Right lobe of liver (tissue), 6 donors: ENCODE measurements at regions not wholly inside any gene's neighbourhood (a gene's known extent, or its start where the extent isn't known, plus 50 kb on each side); places are given as distances from the start of the nearest gene placed in this dataset.
A peak's percentile ranks its signal among the peaks of the same experiment; 100 is the strongest.

ENCODE experiments used
- ATAC-seq, 4 donors: fragments of 200-7000 bp; cut with Tn5 transposase; one replicate each; pipeline ENCODE4 v1.9.1; 2020; ENCODE audit warnings: mild to moderate bottlenecking in 4 of 4, moderate library complexity in 4 of 4
- DNase-seq, 3 donors: peaks; one replicate each; pipeline ENCODE4 v3.0.0-alpha.2; 2020
- H3K27ac ChIP-seq, 3 donors: fragments of 200-600 bp; one replicate each; pipeline ENCODE4 v1.8.0; 2022
- H3K27me3 ChIP-seq, 2 donors: fragments of 200-600 bp; one replicate each; pipeline ENCODE4 v1.8.0; 2022
- H3K36me3 ChIP-seq, 4 donors: fragments of 200-600 bp; sonication (generic) in 1 of 4; one replicate each; pipeline versions ENCODE4 v1.5.1 to v1.8.0; 2017 to 2022; ENCODE audit warnings: control low read depth in 1 of 4
- H3K4me1 ChIP-seq, 4 donors: fragments of 200-600 bp; sonication (generic) in 1 of 4; one replicate each; pipeline versions ENCODE4 v1.5.1 to v1.8.0; 2017 to 2022; ENCODE audit warnings: control low read depth in 1 of 4
- H3K4me3 ChIP-seq, 3 donors: fragments of 200-600 bp; one replicate each; pipeline ENCODE4 v1.8.0; 2022
- H3K9me3 ChIP-seq, 4 donors: fragments of 200-600 bp; sonication (generic) in 1 of 4; one replicate each; pipeline versions ENCODE4 v1.5.1 to v1.8.0; 2017 to 2022; ENCODE audit warnings: control low read depth in 1 of 4
- CTCF ChIP-seq, 4 donors: fragments of 200-600 bp in 3 of 4; fragments of 450-650 bp in 1 of 4; IDR thresholded peaks; one replicate each; pipeline versions ENCODE4 v1.5.1 to v1.8.0; 2016 to 2022; ENCODE audit warnings: antibody characterized with exemption in 4 of 4, mild to moderate bottlenecking in 2 of 4
- POLR2A ChIP-seq: fragments of 450-650 bp; IDR thresholded peaks from one replicate; pipeline ENCODE4 v1.6.1; 2017; ENCODE audit warnings: antibody characterized with exemption, mild to moderate bottlenecking
- WGBS: methylation state at CpG from one replicate; pipeline ENCODE4 v1.1.6; 2018; ENCODE audit warnings: low coverage, low lambda C conversion rate; ENCODE audit not compliant: insufficient coverage; ENCODE audit errors: missing lambda C conversion rate; 5-methylcytosine and 5-hydroxymethylcytosine counted together
- intact Hi-C, 2 donors: fragments of 100-400 bp; cut with DNase I; formaldehyde crosslinking; loops; one replicate each; pipeline versions ENCODE4 v1.11.2 to v1.14.1; 2022
- donor health status: DM: no; HTN: yes; CAD: no.
- donor health status: DM: no; HTN: no; CAD: no.
- donor health status: DM: no; HTN: no; CAD: no.
- donor health status: DM: no; HTN: yes; CAD: no.
- donor health status: DM: no; HTN: yes; CAD: no.

GRCh38 chr18:51363384-51363783 lies 165.9 kb upstream of the MEX3C start:
- ATAC-seq, result no peak
- Histone ChIP-seq H3K4me3 (no peak overlapping the region), H3K4me1 (peaks cover 0 to 8% (median 0%) of the 10 kb centered on the region in 4 donors), H3K36me3 (no peaks in the 10 kb centered on the region), H3K27me3 (no peaks in the 10 kb centered on the region), H3K27ac (no peak overlapping the region), H3K9me3 (no peaks in the 10 kb centered on the region)
- WGBS, result 22% methylated on average over 1 of the region's 1 CpG
- no peak for DNase-seq
- intact Hi-C loops, result no loop called here
- no peak for TF ChIP-seq CTCF (IDR thresholded peaks at IDR 0.05)
- no peak for TF ChIP-seq POLR2A

DNA sequence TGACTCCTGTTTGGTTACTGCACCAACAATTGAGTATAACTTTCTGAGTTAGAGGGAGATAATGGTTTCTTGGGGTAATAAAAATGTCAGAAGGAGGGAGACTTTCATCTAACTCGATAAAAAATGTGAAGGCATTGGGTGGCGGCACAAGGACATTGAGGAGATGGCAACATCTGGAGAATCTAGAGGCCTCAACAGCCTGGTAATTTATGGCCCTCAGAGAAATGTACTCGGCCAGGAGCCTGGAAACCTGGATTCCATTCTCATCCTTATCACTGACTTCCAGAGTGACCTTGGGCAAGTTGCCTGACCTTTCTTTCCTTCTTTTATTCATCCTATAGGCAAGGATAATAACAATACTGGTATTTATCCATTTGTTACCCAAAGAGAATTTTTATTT lies 173.5 kb upstream of the MEX3C start:
- ATAC-seq, result no peak
- intact Hi-C loops, result no loop called here
- H3K4me3 ChIP-seq, result no peak overlapping the region
- no peak overlapping the region for H3K27ac ChIP-seq
- no peaks in the 10 kb centered on the region for H3K27me3 ChIP-seq
- H3K4me1 ChIP-seq, result no peaks in the 10 kb centered on the region
- peaks cover 0 to 4% (median 2%) of the 10 kb centered on the region in 4 donors for H3K9me3 ChIP-seq
- no peak for DNase-seq
- TF ChIP-seq CTCF (IDR thresholded peaks at IDR 0.05) (no peak), POLR2A (no peak)
- no peaks in the 10 kb centered on the region for H3K36me3 ChIP-seq
- WGBS, result 61% methylated on average over 3 of the region's 3 CpGs

DNA sequence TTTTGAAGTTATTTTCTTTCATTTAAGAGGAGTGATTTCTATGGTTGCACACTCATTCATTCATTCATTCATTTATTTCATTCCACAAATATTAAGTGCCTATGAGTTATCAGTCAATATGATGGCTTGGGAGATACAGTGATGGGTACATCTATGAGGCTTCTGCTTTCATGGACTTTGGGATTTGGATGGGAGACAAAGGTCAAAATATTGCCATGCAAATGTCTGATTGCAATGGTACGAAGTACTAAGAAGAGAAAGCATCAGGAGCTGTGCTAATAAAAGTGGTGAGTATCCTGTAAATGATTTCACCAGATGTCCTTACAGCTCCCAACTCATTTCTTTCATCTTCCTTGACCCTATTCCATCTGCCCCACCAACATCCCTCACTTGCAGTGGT lies 174.4 kb upstream of the MEX3C start:
- H3K4me3 ChIP-seq, result no peak overlapping the region
- 23% methylated on average over 1 of the region's 1 CpG for WGBS
- H3K27ac ChIP-seq, result no peak overlapping the region
- H3K27me3 ChIP-seq, result no peaks in the 10 kb centered on the region
- H3K4me1 ChIP-seq, result no peaks in the 10 kb centered on the region
- TF ChIP-seq CTCF (IDR thresholded peaks at IDR 0.05), result no peak
- no peak for TF ChIP-seq POLR2A
- H3K36me3 ChIP-seq, result no peaks in the 10 kb centered on the region
- ATAC-seq, result no peak
- no peak for DNase-seq
- peaks cover 0 to 4% (median 2%) of the 10 kb centered on the region in 4 donors for H3K9me3 ChIP-seq
- intact Hi-C loops, result no loop called here

DNA sequence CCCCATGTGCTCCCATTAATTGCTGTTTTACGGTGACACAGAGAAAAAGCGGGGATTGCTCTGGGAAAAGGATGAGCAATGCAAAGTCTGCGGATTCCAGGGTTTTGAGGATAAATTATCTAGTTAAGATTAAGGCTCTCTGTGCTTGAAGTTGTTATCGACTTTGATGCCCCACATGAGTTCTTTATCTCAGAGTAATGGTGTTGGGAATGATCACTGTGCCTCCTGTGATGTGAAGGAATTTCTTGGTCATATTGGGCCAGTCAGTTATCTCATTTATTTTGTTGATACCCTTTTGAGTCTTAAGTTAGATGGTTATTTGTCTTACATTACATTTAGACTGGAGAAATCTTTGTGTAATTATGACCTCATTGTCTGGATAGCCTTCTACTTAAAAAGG lies 184.6 kb upstream of the MEX3C start:
- Histone ChIP-seq H3K4me1 (no peaks in the 10 kb centered on the region), H3K27ac (no peak overlapping the region), H3K9me3 (no peaks in the 10 kb centered on the region), H3K4me3 (no peak overlapping the region), H3K27me3 (no peaks in the 10 kb centered on the region), H3K36me3 (no peaks in the 10 kb centered on the region)
- ATAC-seq (no peak), DNase-seq (no peak)
- intact Hi-C loops, result loop anchor here (10.0 kb wide), 2 partner anchors 267 to 277 kb away; no protein-coding TSS in a partner anchor
- WGBS, result 77% methylated on average over 4 of the region's 4 CpGs
- TF ChIP-seq CTCF (IDR thresholded peaks at IDR 0.05) (no peak), POLR2A (no peak)

GRCh38 chr18:51383116-51383515 lies 185.6 kb upstream of the MEX3C start:
- no peak for TF ChIP-seq POLR2A
- TF ChIP-seq CTCF (IDR thresholded peaks at IDR 0.05), result no peak
- H3K4me3 ChIP-seq, result no peak overlapping the region
- H3K27ac ChIP-seq, result no peak overlapping the region
- no peaks in the 10 kb centered on the region for H3K27me3 ChIP-seq
- H3K36me3 ChIP-seq, result no peaks in the 10 kb centered on the region
- ATAC-seq (peak in 1 of 4 donors; percentile 17), DNase-seq (no peak)
- intact Hi-C loops, result loop anchor here (10.0 kb wide), 2 partner anchors 268 to 278 kb away; no protein-coding TSS in a partner anchor
- no peaks in the 10 kb centered on the region for H3K4me1 ChIP-seq
- H3K9me3 ChIP-seq, result no peaks in the 10 kb centered on the region
- WGBS, result 66% methylated on average over 3 of the region's 4 CpGs
